H1 (cell line): ENCODE measurements at regions not wholly inside any gene's neighbourhood (a gene's known extent, or its start where the extent isn't known, plus 50 kb on each side); places are given as distances from the start of the nearest gene placed in this dataset.

Experiments
- CTCF ChIA-PET: fragments of 300-600 bp; sonication (Branson Sonifier 250); formaldehyde crosslinking; loops from one replicate; lab custom pipeline; 2021; ENCODE audit not compliant: partially characterized antibody; lab: Charles Lee
- POLR2A ChIA-PET: fragments of 300-600 bp; sonication (Branson Sonifier 250); formaldehyde crosslinking; loops from one replicate; lab custom pipeline; 2021; ENCODE audit warnings: inconsistent platforms; ENCODE audit not compliant: partially characterized antibody; lab: Charles Lee
- DNase-seq, 2 experiments: peaks; one replicate each; pipeline versions ENCODE4 v3.0.0 to v3.0.0-alpha.2; 2010 to 2022; ENCODE audit warnings: low spot score in 2 of 2, low read depth in 1 of 2, mixed read lengths in 1 of 2
- FAIRE-seq: peaks from 2 replicates; lab custom pipeline; 2011; peaks lifted over from hg19 to GRCh38; lab: Jason Lieb, UNC
- H2AFZ ChIP-seq: 2 replicates; pipeline ENCODE4 v1.8.1; 2012; ENCODE audit warnings: low read length, inconsistent platforms
- H2AK5ac ChIP-seq: 2 replicates; pipeline ENCODE4 v1.6.1; 2013; ENCODE audit warnings: low read depth, low read length
- H2BK120ac ChIP-seq: replicated peaks from 2 replicates; pipeline ENCODE3; 2013; ENCODE audit warnings: low read depth, low read length, inconsistent platforms
- H2BK12ac ChIP-seq: 2 replicates; pipeline ENCODE4 v1.6.1; 2013; ENCODE audit warnings: low read depth, low read length
- H2BK15ac ChIP-seq: 2 replicates; pipeline ENCODE4 v1.6.1; 2013; ENCODE audit warnings: low read length
- H2BK20ac ChIP-seq: 2 replicates; pipeline ENCODE4 v1.6.1; 2013; ENCODE audit warnings: low read length
- H2BK5ac ChIP-seq: 2 replicates; pipeline ENCODE4 v1.6.1; 2013; ENCODE audit warnings: low read depth, low read length
- H3K14ac ChIP-seq: 2 replicates; pipeline ENCODE4 v1.6.1; 2013; ENCODE audit warnings: inconsistent platforms; ENCODE audit not compliant: insufficient read length
- H3K18ac ChIP-seq: 2 replicates; pipeline ENCODE4 v1.6.1; 2013; ENCODE audit warnings: low read length; ENCODE audit errors: extremely low read depth
- H3K23ac ChIP-seq: 2 replicates; pipeline ENCODE4 v1.6.1; 2013; ENCODE audit warnings: inconsistent platforms; ENCODE audit not compliant: insufficient read length
- H3K23me2 ChIP-seq: 2 replicates; pipeline ENCODE4 v1.6.1; 2013; ENCODE audit warnings: low read depth, low read length
- H3K27ac ChIP-seq: 2 replicates; pipeline ENCODE4 v1.6.1; 2011; ENCODE audit warnings: low read depth, low read length, inconsistent platforms
- H3K27me3 ChIP-seq, 4 experiments: replicated peaks in 1 of 4; 1 replicate in 1 of 4; 2 replicates in 3 of 4; pipeline versions ENCODE4 v1.6.1 to v1.8.1; 2011 to 2013; ENCODE audit warnings: low read length in 3 of 4, mild to moderate bottlenecking in 3 of 4, inconsistent platforms in 2 of 4, mixed read lengths in 2 of 4, moderate library complexity in 1 of 4; ENCODE audit not compliant: control insufficient read depth in 3 of 4, insufficient read depth in 3 of 4; ENCODE audit errors: extremely low read depth in 1 of 4
- H3K36me3 ChIP-seq, 4 experiments: 2 replicates each; pipeline versions ENCODE4 v1.6.1 to v1.8.1; 2011 to 2013; ENCODE audit warnings: mild to moderate bottlenecking in 4 of 4, low read length in 3 of 4, moderate library complexity in 2 of 4, control low read depth in 1 of 4, inconsistent platforms in 1 of 4; ENCODE audit not compliant: insufficient read depth in 4 of 4, control insufficient read depth in 2 of 4
- H3K4ac ChIP-seq: replicated peaks from 2 replicates; pipeline ENCODE3; 2013; ENCODE audit warnings: low read length, low read depth, mixed read lengths, inconsistent platforms; ENCODE audit not compliant: insufficient read length
- H3K4me1 ChIP-seq, 4 experiments: replicated peaks in 1 of 4; 1 replicate in 1 of 4; 2 replicates in 3 of 4; pipeline versions ENCODE4 v1.6.1 to v1.8.1; 2011 to 2013; ENCODE audit warnings: low read length in 3 of 4, inconsistent platforms in 2 of 4, mixed read lengths in 1 of 4; ENCODE audit not compliant: insufficient read depth in 4 of 4, control insufficient read depth in 3 of 4
- H3K4me2 ChIP-seq, 2 experiments: 2 replicates each; pipeline versions ENCODE4 v1.6.1 to v1.8.1; 2011 to 2013; ENCODE audit warnings: low read depth in 2 of 2, low read length in 2 of 2, control low read depth in 1 of 2, inconsistent platforms in 1 of 2, mild to moderate bottlenecking in 1 of 2; ENCODE audit not compliant: insufficient read depth in 1 of 2
- H3K4me3 ChIP-seq, 4 experiments: fragments of 200-600, 300-600 bp in 1 of 4; sonication (generic), shearing (Covaris generic), sonication (Bioruptor Twin) in 1 of 4; 2 replicates each; pipeline versions ENCODE4 v1.5.1 to v1.8.1; 2011 to 2016; ENCODE audit warnings: low read length in 4 of 4, low read depth in 3 of 4, control low read depth in 2 of 4, inconsistent platforms in 2 of 4, mild to moderate bottlenecking in 2 of 4, mixed read lengths in 1 of 4, moderate library complexity in 1 of 4; ENCODE audit not compliant: insufficient read depth in 2 of 4; ENCODE audit errors: extremely low read depth in 1 of 4
- H3K56ac ChIP-seq: replicated peaks from 2 replicates; pipeline ENCODE3; 2013; ENCODE audit warnings: low read depth, mild to moderate bottlenecking, mixed read lengths, low read length, inconsistent platforms; ENCODE audit not compliant: insufficient read length
- H3K79me1 ChIP-seq: 2 replicates; pipeline ENCODE4 v1.6.1; 2013; ENCODE audit warnings: low read depth, low read length, control low read depth
- H3K79me2 ChIP-seq, 2 experiments: 2 replicates each; pipeline versions ENCODE4 v1.6.1 to v1.8.1; 2012 to 2013; ENCODE audit warnings: low read length in 2 of 2, mild to moderate bottlenecking in 2 of 2, inconsistent platforms in 1 of 2; ENCODE audit not compliant: insufficient read depth in 2 of 2, control insufficient read depth in 1 of 2
- H3K9ac ChIP-seq, 4 experiments: replicated peaks in 1 of 4; 1 replicate in 1 of 4; 2 replicates in 3 of 4; pipeline versions ENCODE4 v1.6.1 to v1.8.1; 2011 to 2013; ENCODE audit warnings: low read depth in 3 of 4, low read length in 3 of 4, control low read depth in 2 of 4, mild to moderate bottlenecking in 2 of 4, moderate library complexity in 2 of 4, inconsistent platforms in 1 of 4; ENCODE audit errors: extremely low read depth in 1 of 4
- H3K9me3 ChIP-seq, 2 experiments: 2 replicates each; pipeline versions ENCODE4 v1.6.1 to v1.8.1; 2012 to 2013; ENCODE audit warnings: mild to moderate bottlenecking in 2 of 2, moderate library complexity in 2 of 2, control low read depth in 1 of 2, inconsistent platforms in 1 of 2, low read depth in 1 of 2, low read length in 1 of 2, mixed read lengths in 1 of 2; ENCODE audit not compliant: insufficient read depth in 2 of 2
- H4K20me1 ChIP-seq, 2 experiments: replicated peaks in 1 of 2; 2 replicates each; pipeline versions ENCODE3 to v1.8.1; 2011 to 2013; ENCODE audit warnings: inconsistent platforms in 2 of 2, low read length in 2 of 2, mild to moderate bottlenecking in 1 of 2; ENCODE audit not compliant: insufficient read depth in 2 of 2, control insufficient read depth in 1 of 2
- H4K5ac ChIP-seq: 2 replicates; pipeline ENCODE4 v1.6.1; 2013; ENCODE audit warnings: low read length, low read depth, mixed read lengths, inconsistent platforms; ENCODE audit not compliant: insufficient read length
- H4K8ac ChIP-seq: 2 replicates; pipeline ENCODE4 v1.8.0; 2013; ENCODE audit warnings: mild to moderate bottlenecking, moderate library complexity, low read length, inconsistent platforms; ENCODE audit not compliant: insufficient read depth; ENCODE audit errors: extremely low read depth
- H4K91ac ChIP-seq: replicated peaks from 2 replicates; pipeline ENCODE3; 2013; ENCODE audit warnings: low read length, mixed read lengths, inconsistent platforms; ENCODE audit not compliant: insufficient read length
- BACH1 ChIP-seq: IDR thresholded peaks from 2 replicates; pipeline ENCODE4 v1.6.1; 2012; ENCODE audit warnings: low read length, improper control_type of control experiment
- CHD1 ChIP-seq: IDR thresholded peaks from 2 replicates; pipeline ENCODE4 v1.6.1; 2012; ENCODE audit warnings: low read depth, low read length, improper control_type of control experiment
- CHD2 ChIP-seq: IDR thresholded peaks from 2 replicates; pipeline ENCODE4 v1.6.1; 2012; ENCODE audit warnings: low read length, improper control_type of control experiment
- CREB1 ChIP-seq: IDR thresholded peaks from 2 replicates; pipeline ENCODE4 v1.6.1; 2012; ENCODE audit warnings: inconsistent platforms
- GTF2F1 ChIP-seq: IDR thresholded peaks from 2 replicates; pipeline ENCODE4 v1.6.1; 2012; ENCODE audit warnings: low read depth, low read length, improper control_type of control experiment, borderline replicate concordance
- POU5F1 ChIP-seq: IDR thresholded peaks from 2 replicates; pipeline ENCODE4 v1.6.1; 2011; ENCODE audit warnings: low read depth, mild to moderate bottlenecking, low read length, moderate library complexity
- RNF2 ChIP-seq: fragments of 200-900, 300-1000 bp; sonication (generic); IDR thresholded peaks from 2 replicates; pipeline ENCODE4 v1.7.1; 2016; ENCODE audit warnings: borderline replicate concordance, low read depth, mild to moderate bottlenecking, antibody characterized with exemption, low read length; ENCODE audit not compliant: poor library complexity, severe bottlenecking; ENCODE audit errors: missing control alignments
- RXRA ChIP-seq: IDR thresholded peaks from 2 replicates; pipeline ENCODE4 v1.6.1; 2011; ENCODE audit warnings: low read depth, mild to moderate bottlenecking, low read length, moderate library complexity; ENCODE audit not compliant: insufficient read depth
- SUZ12 ChIP-seq: fragments of 200-600 bp; sonication (generic); IDR thresholded peaks from 2 replicates; pipeline ENCODE4 v1.6.1; 2012; ENCODE audit warnings: mild to moderate bottlenecking, inconsistent platforms, low read length, moderate library complexity, mixed read lengths
- TBP ChIP-seq: IDR thresholded peaks from 2 replicates; pipeline ENCODE4 v1.6.1; 2011; ENCODE audit warnings: low read depth, low read length, improper control_type of control experiment
- USF2 ChIP-seq: IDR thresholded peaks from 2 replicates; pipeline ENCODE4 v1.6.1; 2011; ENCODE audit warnings: low read length, improper control_type of control experiment
- WGBS, 2 experiments: shearing (Covaris generic) in 1 of 2; methylation state at CpG; one replicate each; pipeline versions ENCODE4 v1.1.6 to v1.1.7; 2013 to 2015; ENCODE audit warnings: low lambda C conversion rate in 2 of 2, mixed read lengths in 2 of 2, inconsistent platforms in 1 of 2, low coverage in 1 of 2, missing lambda C conversion rate in 1 of 2; ENCODE audit not compliant: insufficient replicate concordance in 2 of 2, insufficient coverage in 1 of 2, insufficient read length in 1 of 2; ENCODE audit errors: extremely low coverage in 1 of 2, missing lambda C conversion rate in 1 of 2; 5-methylcytosine and 5-hydroxymethylcytosine counted together

DNA sequence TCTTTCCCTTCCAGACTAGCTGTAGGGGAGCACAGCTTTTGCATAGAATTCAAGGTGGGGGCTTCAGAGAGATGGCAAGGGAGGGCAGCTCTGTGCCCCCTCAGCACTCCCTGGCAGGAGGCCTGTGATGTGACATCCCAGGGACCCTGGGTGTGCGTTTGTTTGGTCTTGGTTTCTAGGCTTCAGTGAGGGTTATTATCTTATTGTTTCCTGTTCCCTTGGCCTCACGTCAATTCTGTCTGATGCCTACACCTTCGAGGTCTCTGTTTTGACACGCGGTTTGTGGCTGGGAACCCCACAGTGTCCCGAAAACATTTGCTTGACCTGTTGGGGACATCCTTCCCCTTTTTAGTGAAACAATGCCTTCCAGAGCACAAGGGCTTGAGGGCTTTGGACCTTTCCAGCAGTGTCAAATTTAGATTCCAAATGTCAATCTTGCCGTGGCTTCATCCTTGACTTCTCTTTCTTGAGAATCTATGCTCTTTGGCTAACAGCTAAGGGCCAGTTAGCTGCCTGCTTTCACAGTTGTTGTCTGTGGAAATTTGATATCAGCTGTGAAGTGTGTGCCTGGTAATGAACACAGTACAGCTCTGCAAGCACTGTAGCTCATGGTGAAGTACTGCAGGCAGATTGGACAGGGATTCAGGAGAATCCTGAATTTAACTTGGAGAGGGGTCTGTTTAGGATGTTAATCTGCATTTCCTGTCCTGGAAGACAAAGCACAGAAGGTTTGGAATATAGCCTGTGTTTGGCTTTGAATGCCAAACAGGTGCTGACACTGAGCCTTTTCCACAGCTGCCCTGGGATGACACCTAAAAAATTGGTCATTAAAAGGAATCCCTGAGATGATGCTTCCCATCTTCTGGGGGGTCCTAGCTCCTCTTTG lies 108.2 kb upstream of the CXCR4 start:
- 0 out of 2 replicates have a peak overlapping the region, but pooled peaks have one; percentile 21 for H3K18ac ChIP-seq
- POLR2A ChIA-PET: interaction anchor here (1.7 kb wide), 1 partner anchor 15 kb away, joined by 3 read pairs; no protein-coding TSS in a partner anchor
- peak overlapping the region; percentile 78; the same call in 1 of the 2 replicates for H2AFZ ChIP-seq

More for the DNA sequence above, 108.2 kb upstream of the CXCR4 start:
- Histone ChIP-seq H3K36me3 (no peaks in the 10 kb centered on the region), H3K4me1 (peaks cover 0 to 5% (median 2%) of the 10 kb centered on the region in 4 experiments; a peak in 3 of 7 replicates), H3K14ac (no peak overlapping the region), H3K23me2 (no peaks in the 10 kb centered on the region), H2AK5ac (no peak overlapping the region), H3K56ac (no peak overlapping the region), H3K79me1 (no peaks in the 10 kb centered on the region), H3K79me2 (no peaks in the 10 kb centered on the region), H2BK15ac (no peak overlapping the region), H4K20me1 (no peaks in the 10 kb centered on the region), H2BK12ac (0 out of 2 replicates have a peak overlapping the region, but pooled peaks have one; percentile 61), H3K9me3 (0 out of 4 replicates have a peak, but pooled peaks cover 0 to 5% of the 10 kb centered on the region in 2 experiments), H3K27ac (no peak overlapping the region), H2BK5ac (no peak overlapping the region), H4K8ac (no peak overlapping the region), H3K27me3 (no peaks in the 10 kb centered on the region; a peak in 1 of 7 replicates), H4K5ac (no peak overlapping the region), H3K4me3 (no peak overlapping the region), H2BK20ac (0 out of 2 replicates have a peak overlapping the region, but pooled peaks have one; percentile 76), H3K9ac (no peak overlapping the region), H2BK120ac (no peak overlapping the region), H3K23ac (no peak overlapping the region), H3K4me2 (no peak overlapping the region), H3K4ac (no peak overlapping the region), H4K91ac (no peak overlapping the region)
- FAIRE-seq: no peak
- CTCF ChIA-PET: interaction anchor here (0.6 to 1.0 kb wide), 2 partner anchors 96 to 164 kb away, joined by 3 read pairs; no protein-coding TSS in a partner anchor
- 82% methylated on average over 7 of the region's 7 CpGs; no CpG with 5 or more reads in 1 of the 2 experiments for WGBS, 2 experiments
- TF ChIP-seq USF2: no peak
- no peak for TF ChIP-seq TBP
- TF ChIP-seq BACH1: no peak
- TF ChIP-seq RNF2: no peak
- no peak for TF ChIP-seq POU5F1
- no peak for TF ChIP-seq CREB1
- no peak for TF ChIP-seq CHD2
- TF ChIP-seq CHD1: no peak
- TF ChIP-seq RXRA: no peak
- TF ChIP-seq SUZ12: no peak
- no peak for TF ChIP-seq GTF2F1
- DNase-seq: no peak
